ENCODE measurements at regions not wholly inside any gene's neighbourhood (a gene's known extent, or its start where the extent isn't known, plus 50 kb on each side); places are given as distances from the start of the nearest gene placed in this dataset.

- H3K9me3 ChIP-seq (replicated peaks; ENCODE audit: control insufficient read depth, insufficient read depth, low read length), result no peaks in the 10 kb centered on the region
- POLR2A ChIA-PET, result no interaction called here
- FAIRE-seq (no peak), DNase-seq (ENCODE audit: low read depth, low spot score) (no peak), ATAC-seq (no peak)
- H3K4me1 ChIP-seq (ENCODE audit: control insufficient read depth, insufficient read depth, low read length), result no peaks in the 10 kb centered on the region
- RAD21 ChIA-PET (ENCODE audit: unreplicated experiment), result no interaction called here
- intact Hi-C loops (cut with micrococcal nuclease; ENCODE audit: unreplicated experiment) (no loop called here), in situ Hi-C loops (cut with MboI) (no loop called here)
- BruUV-seq (replicated peaks), result no TSS peak
- H3K9ac ChIP-seq (ENCODE audit: control insufficient read depth, insufficient read depth, low read length), result no peak overlapping the region
- SMC1A ChIA-PET (ENCODE audit: uncharacterized antibody, unreplicated experiment), result interaction anchor here (0.6 to 0.7 kb wide), 2 partner anchors 33 to 59 kb away, joined by 3 to 4 read pairs; no protein-coding TSS in a partner anchor
- H3K27me3 ChIP-seq (replicated peaks in 1 of 2; ENCODE audit: control insufficient read depth in 2 of 2, insufficient read depth in 2 of 2, low read length in 1 of 2), result no peaks in the 10 kb centered on the region
- no peaks in the 10 kb centered on the region for H4K20me1 ChIP-seq (ENCODE audit: control insufficient read depth, insufficient read depth)
- no peaks in the 10 kb centered on the region for H3K79me2 ChIP-seq (ENCODE audit: control insufficient read depth, insufficient read depth, low read length)
- TF ChIP-seq SIX5 (IDR thresholded peaks at IDR 0.05; ENCODE audit: low read depth, low read length, severe bottlenecking) (no peak), SPI1 (IDR thresholded peaks at IDR 0.05; ENCODE audit: borderline replicate concordance, insufficient read depth, low read depth, low read length) (no peak), ZZZ3 (IDR thresholded peaks at IDR 0.05; ENCODE audit: control insufficient read depth, insufficient read length, low read depth) (no peak), CEBPZ (IDR thresholded peaks at IDR 0.05; ENCODE audit: low read depth, low read length) (no peak), RELB (IDR thresholded peaks at IDR 0.05; ENCODE audit: low read depth) (no peak), ATF3 (IDR thresholded peaks at IDR 0.05; ENCODE audit: borderline replicate concordance, extremely low read depth, low read depth, low read length) (no peak), SRF (IDR thresholded peaks at IDR 0.05; ENCODE audit: low read depth in 2 of 2, low read length in 2 of 2) (no peak), CEBPB (IDR thresholded peaks at IDR 0.05; ENCODE audit: borderline replicate concordance in 1 of 2, low read depth in 2 of 2, low read length in 2 of 2) (no peak), CREB1 (IDR thresholded peaks at IDR 0.05; ENCODE audit: low read depth) (no peak), CBFB (IDR thresholded peaks at IDR 0.05; ENCODE audit: low read depth) (no peak), HDAC6 (IDR thresholded peaks at IDR 0.05; ENCODE audit: unreplicated experiment) (no peak), ETV6 (conservative IDR thresholded peaks at IDR 0.05 in 1 of 2, IDR thresholded peaks at IDR 0.05 in 1 of 2; ENCODE audit: borderline replicate concordance in 1 of 2, low read depth in 1 of 2) (no peak), CHD2 (IDR thresholded peaks at IDR 0.05; ENCODE audit: borderline replicate concordance, low read depth, low read length) (no peak), ZBTB40 (IDR thresholded peaks at IDR 0.05; ENCODE audit: borderline replicate concordance) (no peak)
- H2AFZ ChIP-seq (ENCODE audit: control insufficient read depth, low read depth, low read length), result no peak overlapping the region
- H3K4me2 ChIP-seq (ENCODE audit: control insufficient read depth, insufficient read depth), result no peak overlapping the region
- H3K4me3 ChIP-seq, result no peak overlapping the region
- no peak overlapping the region for H3K27ac ChIP-seq (ENCODE audit: control insufficient read depth, insufficient read depth)
- H3K36me3 ChIP-seq (ENCODE audit: control insufficient read depth in 2 of 2, insufficient read depth in 2 of 2, low read length in 1 of 2), result no peaks in the 10 kb centered on the region
- CTCF ChIA-PET, result no interaction called here
Observed at GRCh38 chr4:119858176-119858575, 208.5 kb downstream of the MAD2L1 start.

Measured in GM12878 (cell line).